CD4-positive, alpha-beta T cell (primary cell): ENCODE measurements at regions not wholly inside any gene's neighbourhood (a gene's known extent, or its start where the extent isn't known, plus 50 kb on each side); places are given as distances from the start of the nearest gene placed in this dataset.

Experiments
- ATAC-seq: fragments of 200-7000 bp; cut with Tn5 transposase; one replicate; pipeline ENCODE4 v1.10.0; 2022; ENCODE audit warnings: mild to moderate bottlenecking; ENCODE audit not compliant: poor library complexity
- CTCF ChIA-PET: fragments of 350-600 bp; sonication (Branson Sonifier 250); formaldehyde crosslinking; loops from one replicate; lab custom pipeline; 2021; ENCODE audit warnings: antibody characterized with exemption, inconsistent platforms; lab: Charles Lee
- POLR2A ChIA-PET: fragments of 350-600 bp; sonication (Branson Sonifier 250); formaldehyde crosslinking; loops from one replicate; lab custom pipeline; 2021; ENCODE audit warnings: antibody characterized with exemption, inconsistent platforms; lab: Charles Lee
- DNase-seq, 14 experiments: peaks; one replicate each; pipeline ENCODE4 v3.0.0-alpha.2; 2013 to 2020; ENCODE audit warnings: mixed read lengths in 2 of 14
- H3K27ac ChIP-seq, 2 donors: one replicate each; pipeline versions ENCODE4 v1.5.1 to v1.7.0; 2013; ENCODE audit warnings: low read length in 2 of 2, low read depth in 1 of 2, mild to moderate bottlenecking in 1 of 2
- H3K27me3 ChIP-seq, 2 experiments: 1 replicate in 1 of 2; 2 replicates in 1 of 2; pipeline versions ENCODE4 v1.6.1 to v1.7.0; 2013; ENCODE audit warnings: low read length in 2 of 2, control low read depth in 1 of 2, mild to moderate bottlenecking in 1 of 2, moderate library complexity in 1 of 2; ENCODE audit not compliant: insufficient read depth in 2 of 2, control insufficient read depth in 1 of 2
- H3K36me3 ChIP-seq: one replicate; pipeline ENCODE4 v1.6.1; 2013; ENCODE audit warnings: low read length, control low read depth; ENCODE audit not compliant: insufficient read depth
- H3K4me1 ChIP-seq: one replicate; pipeline ENCODE4 v1.6.1; 2013; ENCODE audit warnings: low read length, control low read depth; ENCODE audit not compliant: insufficient read depth
- H3K4me3 ChIP-seq: one replicate; pipeline ENCODE4 v1.5.1; 2013; ENCODE audit warnings: mild to moderate bottlenecking, low read length, moderate library complexity
- H3K9me3 ChIP-seq, 2 experiments: 1 replicate in 1 of 2; 2 replicates in 1 of 2; pipeline versions ENCODE4 v1.6.1 to v1.7.0; 2013; ENCODE audit warnings: low read length in 2 of 2, mild to moderate bottlenecking in 2 of 2, control low read depth in 1 of 2, moderate library complexity in 1 of 2; ENCODE audit not compliant: control insufficient read depth in 1 of 2, insufficient read depth in 1 of 2
- H3K27ac Mint-ChIP-seq: one replicate; pipeline ENCODE4 v1.8.0; 2020; ENCODE audit warnings: mixed read lengths
- H3K27me3 Mint-ChIP-seq: one replicate; pipeline ENCODE4 v1.8.0; 2021; ENCODE audit warnings: mixed read lengths
- H3K36me3 Mint-ChIP-seq: one replicate; pipeline ENCODE4 v1.8.0; 2021; ENCODE audit warnings: low read depth, mixed read lengths
- H3K4me1 Mint-ChIP-seq: one replicate; pipeline ENCODE4 v1.8.0; 2021; ENCODE audit warnings: low read depth, mixed read lengths
- H3K4me3 Mint-ChIP-seq: one replicate; pipeline ENCODE4 v1.8.0; 2020; ENCODE audit warnings: mild to moderate bottlenecking, mixed read lengths
- H3K9me3 Mint-ChIP-seq: one replicate; pipeline ENCODE4 v1.8.0; 2020; ENCODE audit warnings: mixed read lengths
- intact Hi-C, 2 experiments: fragments of 100-400 bp; cut with DNase I in 1 of 2; cut with micrococcal nuclease in 1 of 2; formaldehyde crosslinking; loops; one replicate each; pipeline versions ENCODE4 v1.15.1 to v1.9.0; 2023 to 2025; cut with DNase I, micrococcal nuclease
- TF ChIP-seq, protein P1 (sequence below): fragments of 200-600 bp; IDR thresholded peaks from one replicate; pipeline ENCODE4 v1.8.0; 2022; ENCODE audit warnings: antibody characterized with exemption, mild to moderate bottlenecking

DNA sequence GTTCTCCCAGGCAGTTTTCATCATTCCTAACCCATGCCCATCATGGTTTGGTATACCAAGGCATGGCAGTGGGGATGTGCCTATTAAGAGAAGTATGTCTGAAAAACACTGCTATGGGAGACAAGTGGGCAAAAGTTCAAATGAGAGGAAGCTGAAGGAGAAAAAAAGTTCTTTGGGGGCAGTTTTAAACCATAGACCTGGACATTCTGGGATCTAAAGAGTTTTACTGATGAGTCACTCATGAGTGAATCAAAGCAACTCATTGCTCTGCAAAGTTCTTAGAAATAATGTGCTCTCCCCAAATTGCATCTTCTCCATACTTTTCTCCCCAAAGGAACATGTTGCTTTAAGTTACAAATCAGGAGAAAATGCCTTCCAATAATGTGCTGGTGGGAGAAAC lies 256.9 kb upstream of the MTPN start:
- no peaks in the 10 kb centered on the region for H3K27me3 ChIP-seq
- TF ChIP-seq, protein P1, sequence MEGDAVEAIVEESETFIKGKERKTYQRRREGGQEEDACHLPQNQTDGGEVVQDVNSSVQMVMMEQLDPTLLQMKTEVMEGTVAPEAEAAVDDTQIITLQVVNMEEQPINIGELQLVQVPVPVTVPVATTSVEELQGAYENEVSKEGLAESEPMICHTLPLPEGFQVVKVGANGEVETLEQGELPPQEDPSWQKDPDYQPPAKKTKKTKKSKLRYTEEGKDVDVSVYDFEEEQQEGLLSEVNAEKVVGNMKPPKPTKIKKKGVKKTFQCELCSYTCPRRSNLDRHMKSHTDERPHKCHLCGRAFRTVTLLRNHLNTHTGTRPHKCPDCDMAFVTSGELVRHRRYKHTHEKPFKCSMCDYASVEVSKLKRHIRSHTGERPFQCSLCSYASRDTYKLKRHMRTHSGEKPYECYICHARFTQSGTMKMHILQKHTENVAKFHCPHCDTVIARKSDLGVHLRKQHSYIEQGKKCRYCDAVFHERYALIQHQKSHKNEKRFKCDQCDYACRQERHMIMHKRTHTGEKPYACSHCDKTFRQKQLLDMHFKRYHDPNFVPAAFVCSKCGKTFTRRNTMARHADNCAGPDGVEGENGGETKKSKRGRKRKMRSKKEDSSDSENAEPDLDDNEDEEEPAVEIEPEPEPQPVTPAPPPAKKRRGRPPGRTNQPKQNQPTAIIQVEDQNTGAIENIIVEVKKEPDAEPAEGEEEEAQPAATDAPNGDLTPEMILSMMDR = no peak
- DNase-seq (no peak), ATAC-seq (no peak)
- H3K27ac Mint-ChIP-seq = no peak overlapping the region
- H3K4me1 Mint-ChIP-seq = no peaks in the 10 kb centered on the region
- peaks cover 4% of the 10 kb centered on the region for H3K36me3 Mint-ChIP-seq
- POLR2A ChIA-PET = no interaction called here
- no peak overlapping the region for H3K27ac ChIP-seq
- no peak overlapping the region for H3K4me3 ChIP-seq
- no peaks in the 10 kb centered on the region for H3K27me3 Mint-ChIP-seq
- no peak overlapping the region for H3K4me3 Mint-ChIP-seq
- peaks cover 24% of the 10 kb centered on the region for H3K9me3 Mint-ChIP-seq
- no peaks in the 10 kb centered on the region for H3K36me3 ChIP-seq
- intact Hi-C loops = no loop called here
- CTCF ChIA-PET = no interaction called here
- no peaks in the 10 kb centered on the region for H3K4me1 ChIP-seq
- H3K9me3 ChIP-seq = peaks cover 0 to 17% of the 10 kb centered on the region in 2 experiments

DNA sequence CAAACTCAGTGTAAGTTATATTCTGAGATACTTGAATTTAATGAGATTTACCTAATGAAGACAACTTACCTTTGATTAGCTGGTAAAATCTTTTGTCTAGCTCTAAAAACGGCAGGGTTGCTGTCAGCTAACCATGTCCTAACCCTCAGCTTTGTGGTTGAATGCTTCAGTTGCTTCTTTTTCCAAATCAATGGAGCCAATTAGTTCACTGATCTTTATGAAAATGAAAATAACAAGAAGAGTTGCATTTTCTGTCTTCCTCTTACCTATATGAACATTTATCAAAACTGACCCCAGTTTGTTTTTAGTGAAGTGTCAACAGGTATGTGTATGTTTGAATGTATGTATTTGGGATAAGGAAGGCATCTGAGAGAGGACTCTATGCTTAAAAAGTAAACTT lies 253.1 kb upstream of the MTPN start:
- H3K27ac ChIP-seq = no peak overlapping the region
- H3K27me3 ChIP-seq = no peaks in the 10 kb centered on the region
- H3K4me3 Mint-ChIP-seq = no peak overlapping the region
- no peaks in the 10 kb centered on the region for H3K27me3 Mint-ChIP-seq
- CTCF ChIA-PET = interaction anchor here (0.6 to 0.9 kb wide), 2 partner anchors 21 to 78 kb away, joined by 3 read pairs; no protein-coding TSS in a partner anchor
- H3K9me3 Mint-ChIP-seq = peaks cover 19% of the 10 kb centered on the region
- peaks cover 3 to 10% of the 10 kb centered on the region in 2 experiments for H3K9me3 ChIP-seq
- H3K4me3 ChIP-seq = no peak overlapping the region
- H3K27ac Mint-ChIP-seq = no peak overlapping the region
- ATAC-seq = no peak
- intact Hi-C loops = no loop called here
- peaks cover 4% of the 10 kb centered on the region for H3K36me3 Mint-ChIP-seq
- no peaks in the 10 kb centered on the region for H3K4me1 Mint-ChIP-seq
- TF ChIP-seq, protein P1 = no peak
- H3K36me3 ChIP-seq = no peaks in the 10 kb centered on the region
- POLR2A ChIA-PET = no interaction called here
- H3K4me1 ChIP-seq = no peaks in the 10 kb centered on the region
- DNase-seq = no peak

DNA sequence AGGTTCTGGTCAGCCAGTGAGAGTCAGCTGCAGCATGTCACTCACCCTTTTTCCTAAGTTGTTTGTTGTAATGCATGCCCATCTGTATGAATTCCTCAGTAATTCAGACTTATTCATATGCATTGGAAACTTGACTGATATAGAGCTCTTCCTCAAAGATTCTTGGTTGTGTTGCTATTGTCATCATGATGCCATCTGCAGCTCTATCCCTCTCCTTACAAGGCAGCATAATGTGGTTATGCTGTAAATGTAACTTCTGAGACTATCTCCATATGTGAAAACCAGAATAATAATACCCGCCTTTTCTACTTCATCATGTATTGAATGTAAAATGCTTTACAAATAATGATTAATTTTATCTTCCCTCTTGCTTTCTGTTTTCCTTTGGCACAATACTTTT lies 252.6 kb upstream of the MTPN start:
- Mint-ChIP-seq H3K36me3 (peaks cover 4% of the 10 kb centered on the region), H3K4me3 (no peak overlapping the region), H3K27ac (no peak overlapping the region), H3K27me3 (no peaks in the 10 kb centered on the region), H3K4me1 (no peaks in the 10 kb centered on the region), H3K9me3 (peaks cover 16% of the 10 kb centered on the region)
- ChIA-PET POLR2A (no interaction called here), CTCF (interaction anchor here (0.6 to 0.9 kb wide), 2 partner anchors 22 to 77 kb away, joined by 3 read pairs; no protein-coding TSS in a partner anchor)
- Histone ChIP-seq H3K4me1 (no peaks in the 10 kb centered on the region), H3K4me3 (no peak overlapping the region), H3K36me3 (no peaks in the 10 kb centered on the region), H3K27me3 (no peaks in the 10 kb centered on the region), H3K9me3 (peaks cover 3 to 10% of the 10 kb centered on the region in 2 experiments), H3K27ac (no peak overlapping the region)
- TF ChIP-seq, protein P1 = no peak
- no peak for ATAC-seq
- intact Hi-C loops = no loop called here
- no peak for DNase-seq
